LNCaP clone FGC (cell line): ENCODE measurements at regions not wholly inside any gene's neighbourhood (a gene's known extent, or its start where the extent isn't known, plus 50 kb on each side); places are given as distances from the start of the nearest gene placed in this dataset.

ENCODE experiments used
- DNase-seq: peaks from one replicate; pipeline ENCODE4 v3.0.0-alpha.2; 2011; ENCODE audit warnings: low read depth
- H3K4me3 ChIP-seq: 2 replicates; pipeline ENCODE4 v1.5.1; 2011; ENCODE audit warnings: mild to moderate bottlenecking, low read depth, low read length, control low read depth
- CTCF ChIP-seq: IDR thresholded peaks from 2 replicates; pipeline ENCODE4 v1.5.1; 2012; ENCODE audit warnings: mild to moderate bottlenecking; ENCODE audit not compliant: control insufficient read depth, insufficient read depth; ENCODE audit errors: extremely low read depth

GRCh38 chr9:29958469-29958868 lies 2385.2 kb upstream of the C9orf72 start:
- TF ChIP-seq CTCF = no peak
- H3K4me3 ChIP-seq = no peak overlapping the region
- DNase-seq = no peak

GRCh38 chr9:29965834-29966233 lies 2392.6 kb upstream of the C9orf72 start:
- DNase-seq = no peak
- H3K4me3 ChIP-seq = no peak overlapping the region
- no peak for TF ChIP-seq CTCF

- TF ChIP-seq CTCF = no peak
- no peak for DNase-seq
- H3K4me3 ChIP-seq = no peak overlapping the region
These were observed 2393.0 kb upstream of the C9orf72 start for GRCh38 chr9:29966247-29966646.

GRCh38 chr9:29968831-29969230 lies 2395.6 kb upstream of the C9orf72 start:
- H3K4me3 ChIP-seq = no peak overlapping the region
- DNase-seq = no peak
- no peak for TF ChIP-seq CTCF

- TF ChIP-seq CTCF = no peak
- H3K4me3 ChIP-seq = no peak overlapping the region
- no peak for DNase-seq
These were observed 2396.1 kb upstream of the C9orf72 start for GRCh38 chr9:29969408-29969807.

GRCh38 chr9:29969856-29970647 lies 2396.8 kb upstream of the C9orf72 start:
- no peak for DNase-seq
- no peak overlapping the region for H3K4me3 ChIP-seq
- TF ChIP-seq CTCF = no peak

GRCh38 chr9:29974197-29974596 lies 2400.9 kb upstream of the C9orf72 start:
- no peak for TF ChIP-seq CTCF
- no peak overlapping the region for H3K4me3 ChIP-seq
- no peak for DNase-seq
